AG09309 (cell line): ENCODE measurements at regions not wholly inside any gene's neighbourhood (a gene's known extent, or its start where the extent isn't known, plus 50 kb on each side); places are given as distances from the start of the nearest gene placed in this dataset.

Source experiments
- DNase-seq: peaks from one replicate; pipeline ENCODE4 v3.0.0-alpha.2; 2010; ENCODE audit warnings: low read depth
- H3K4me3 ChIP-seq: 2 replicates; pipeline ENCODE4 v1.5.1; 2011; ENCODE audit warnings: mild to moderate bottlenecking, low read depth, low read length, moderate library complexity; ENCODE audit not compliant: control insufficient read depth
- TF ChIP-seq, protein P1 (sequence below): IDR thresholded peaks from 2 replicates; pipeline ENCODE4 v1.5.1; 2011; ENCODE audit warnings: mild to moderate bottlenecking, low read depth, low read length, inconsistent platforms; ENCODE audit not compliant: insufficient read depth, control insufficient read depth; ENCODE audit errors: missing control alignments

DNA sequence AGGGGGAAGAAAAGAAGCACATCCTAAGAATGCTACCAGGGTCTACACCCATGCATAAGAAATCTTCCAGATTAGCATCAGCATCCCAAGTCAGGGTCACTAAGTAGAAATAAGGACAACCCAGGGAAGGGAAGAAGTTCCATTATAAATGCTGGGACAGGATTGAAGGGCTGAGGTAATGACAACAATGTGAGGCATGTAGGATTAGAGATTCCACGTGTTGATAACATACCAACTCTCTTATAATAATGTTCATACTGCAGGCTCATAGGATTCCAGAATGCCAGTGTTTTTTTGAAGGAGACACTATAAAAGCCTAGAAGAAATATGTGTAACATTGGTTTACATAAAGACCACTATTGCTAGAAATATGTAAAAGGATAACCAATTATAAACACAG is 201.2 kb downstream of the MID1IP1 start:
- TF ChIP-seq, protein P1, sequence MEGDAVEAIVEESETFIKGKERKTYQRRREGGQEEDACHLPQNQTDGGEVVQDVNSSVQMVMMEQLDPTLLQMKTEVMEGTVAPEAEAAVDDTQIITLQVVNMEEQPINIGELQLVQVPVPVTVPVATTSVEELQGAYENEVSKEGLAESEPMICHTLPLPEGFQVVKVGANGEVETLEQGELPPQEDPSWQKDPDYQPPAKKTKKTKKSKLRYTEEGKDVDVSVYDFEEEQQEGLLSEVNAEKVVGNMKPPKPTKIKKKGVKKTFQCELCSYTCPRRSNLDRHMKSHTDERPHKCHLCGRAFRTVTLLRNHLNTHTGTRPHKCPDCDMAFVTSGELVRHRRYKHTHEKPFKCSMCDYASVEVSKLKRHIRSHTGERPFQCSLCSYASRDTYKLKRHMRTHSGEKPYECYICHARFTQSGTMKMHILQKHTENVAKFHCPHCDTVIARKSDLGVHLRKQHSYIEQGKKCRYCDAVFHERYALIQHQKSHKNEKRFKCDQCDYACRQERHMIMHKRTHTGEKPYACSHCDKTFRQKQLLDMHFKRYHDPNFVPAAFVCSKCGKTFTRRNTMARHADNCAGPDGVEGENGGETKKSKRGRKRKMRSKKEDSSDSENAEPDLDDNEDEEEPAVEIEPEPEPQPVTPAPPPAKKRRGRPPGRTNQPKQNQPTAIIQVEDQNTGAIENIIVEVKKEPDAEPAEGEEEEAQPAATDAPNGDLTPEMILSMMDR: no peak
- DNase-seq: no peak

DNA sequence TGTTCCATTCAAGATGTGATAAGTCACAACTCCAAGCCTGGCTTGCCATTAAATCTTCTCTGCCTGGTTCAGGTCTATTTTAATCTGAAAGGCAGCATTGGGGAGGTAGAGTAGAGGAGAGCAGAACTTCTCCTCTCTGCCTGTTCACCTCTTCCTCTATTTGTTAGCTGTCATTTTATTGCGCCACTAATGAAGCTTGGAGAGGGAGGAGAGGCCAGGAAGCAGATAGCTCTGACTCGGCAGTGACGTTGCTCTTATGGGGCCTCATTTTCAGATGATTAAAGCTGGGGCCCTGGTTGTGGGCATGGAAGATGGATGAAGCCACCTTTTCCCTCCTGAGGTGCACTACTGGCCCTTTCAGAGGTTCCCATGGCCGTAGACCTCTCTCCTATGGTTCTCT is 207.3 kb downstream of the MID1IP1 start:
- TF ChIP-seq, protein P1: no peak
- H3K4me3 ChIP-seq: no peak overlapping the region
- DNase-seq: no peak

More for the DNA sequence above, 201.2 kb downstream of the MID1IP1 start:
- H3K4me3 ChIP-seq: no peak overlapping the region

DNA sequence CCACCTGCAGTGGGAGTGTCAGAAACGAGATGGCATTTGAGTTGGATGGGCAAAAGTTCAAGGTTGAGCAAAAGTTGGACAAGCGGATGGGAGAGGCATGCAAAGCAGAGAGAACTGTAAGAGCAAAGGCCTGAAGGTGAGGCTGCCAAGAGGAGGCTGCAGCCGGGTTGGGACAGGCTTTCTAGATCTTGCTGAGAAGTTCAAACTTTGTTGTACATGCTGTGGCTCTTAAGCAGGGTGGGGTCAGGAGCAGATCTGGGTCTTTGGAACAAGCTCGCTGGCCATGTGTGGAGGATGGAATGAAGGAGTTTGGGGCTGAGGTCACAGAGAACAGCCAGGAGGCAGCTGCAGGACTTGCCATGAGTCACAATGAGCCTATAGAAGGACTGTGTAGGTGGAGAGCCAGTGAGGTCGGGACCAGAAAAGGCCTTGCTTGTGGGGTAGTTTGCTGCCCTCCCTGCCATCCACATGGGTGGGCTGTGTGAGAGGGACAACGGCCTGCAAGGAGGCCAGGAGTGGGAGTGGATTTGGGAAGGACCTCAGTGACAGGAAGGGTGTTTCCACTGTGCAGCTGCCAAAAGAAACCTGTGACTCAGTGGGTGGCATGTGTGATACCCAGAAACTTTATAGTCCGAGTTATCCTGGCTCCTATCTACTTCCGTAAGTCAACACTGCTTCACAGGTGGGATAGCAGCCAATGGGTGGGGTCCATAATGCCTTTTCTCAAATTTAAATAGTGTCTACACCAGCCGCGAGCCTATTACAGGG is 210.4 kb downstream of the MID1IP1 start:
- no peak for DNase-seq
- H3K4me3 ChIP-seq: no peak overlapping the region
- TF ChIP-seq, protein P1: no peak

DNA sequence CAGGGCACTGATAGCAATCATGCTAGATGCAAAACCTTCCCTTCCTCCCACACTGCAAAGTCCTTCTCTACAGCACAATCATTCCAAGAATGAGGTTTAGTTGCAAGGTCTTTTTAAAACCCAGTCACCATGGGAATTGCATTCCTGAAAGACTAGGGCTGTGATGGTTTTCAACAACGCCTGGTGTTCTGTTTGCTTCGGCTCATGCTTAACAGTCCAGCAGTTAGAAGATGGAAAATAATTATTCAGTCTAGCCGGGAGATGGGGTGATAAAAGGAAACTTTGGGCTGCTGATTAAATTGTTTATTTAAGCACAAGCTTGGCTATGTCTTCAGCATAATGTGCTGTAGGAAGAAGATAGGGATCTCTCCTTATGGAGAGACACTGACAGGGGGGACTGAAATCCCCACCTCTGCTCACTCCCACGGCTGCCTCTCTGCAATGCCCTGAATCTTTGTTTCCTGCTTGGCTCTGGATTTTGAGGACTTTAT is 211.4 kb downstream of the MID1IP1 start:
- no peak overlapping the region for H3K4me3 ChIP-seq
- TF ChIP-seq, protein P1: no peak
- no peak for DNase-seq

DNA sequence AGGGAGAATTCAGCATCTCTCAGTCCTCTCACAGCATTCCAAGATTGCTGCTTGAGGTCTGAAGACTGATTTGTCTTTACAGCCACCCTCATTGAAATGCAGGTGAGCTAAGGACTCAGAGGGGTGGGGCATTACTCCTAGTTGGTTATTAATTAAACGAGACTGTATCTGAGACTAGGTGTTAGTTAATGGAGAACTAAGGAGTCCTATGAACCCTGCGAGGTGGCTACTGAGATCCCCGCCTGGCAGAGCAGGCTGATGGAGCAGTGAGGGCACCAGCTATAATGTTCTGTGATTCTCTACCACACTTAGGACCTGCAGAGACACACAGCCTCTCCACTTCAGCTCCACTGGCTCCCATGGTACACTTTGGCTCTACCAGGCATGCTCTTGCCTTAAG is 215.3 kb downstream of the MID1IP1 start:
- TF ChIP-seq, protein P1: no peak

DNA sequence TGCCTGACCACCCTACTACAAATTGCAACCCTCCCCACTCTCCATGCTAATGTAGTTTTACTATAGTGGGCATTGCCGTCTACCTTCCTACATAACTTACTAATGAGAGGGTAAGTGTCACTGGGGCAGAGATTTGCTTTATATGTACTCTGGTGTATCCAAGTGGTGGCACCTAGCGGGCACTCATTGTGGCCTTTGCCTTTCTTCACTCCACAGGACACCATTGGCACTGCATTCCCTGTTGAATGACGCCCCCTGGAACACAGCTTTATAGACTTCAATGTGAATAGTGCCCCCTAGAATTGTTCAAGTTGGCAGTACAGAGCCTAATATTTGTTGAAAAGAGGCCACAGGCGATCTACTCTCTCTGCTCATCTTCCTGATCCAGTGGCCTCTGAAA is 215.8 kb downstream of the MID1IP1 start:
- TF ChIP-seq, protein P1: no peak
- DNase-seq: no peak

More for the DNA sequence above, 215.3 kb downstream of the MID1IP1 start:
- no peak for DNase-seq
- no peak overlapping the region for H3K4me3 ChIP-seq

More for the DNA sequence above, 215.8 kb downstream of the MID1IP1 start:
- H3K4me3 ChIP-seq: no peak overlapping the region
